WTC11 (cell line): ENCODE measurements at regions not wholly inside any gene's neighbourhood (a gene's known extent, or its start where the extent isn't known, plus 50 kb on each side); places are given as distances from the start of the nearest gene placed in this dataset.

Source experiments
- CTCF ChIP-seq: fragments of 200-600 bp; IDR thresholded peaks from 2 replicates; pipeline ENCODE4 v1.8.0; 2022; ENCODE audit warnings: antibody characterized with exemption
- GTF2I ChIP-seq: fragments of 250-450 bp; sonication (Bioruptor Pico); conservative IDR thresholded peaks from 2 replicates; pipeline ENCODE4 v1.4.0; 2021; ENCODE audit warnings: mild to moderate bottlenecking
- HMGXB4 ChIP-seq: sonication (generic); formaldehyde crosslinking; IDR thresholded peaks from 2 replicates; pipeline ENCODE4 v1.8.1; 2023; ENCODE audit warnings: mild to moderate bottlenecking, moderate library complexity, missing genetic modification reagents
- IRF2 ChIP-seq: sonication (generic); formaldehyde crosslinking; IDR thresholded peaks from 2 replicates; pipeline ENCODE4 v1.8.0; 2022; ENCODE audit warnings: low read depth, missing genetic modification reagents, borderline replicate concordance
- JUN ChIP-seq: sonication (generic); formaldehyde crosslinking; IDR thresholded peaks from 2 replicates; pipeline ENCODE4 v1.8.0; 2023; ENCODE audit warnings: mild to moderate bottlenecking, missing genetic modification reagents
- MAX ChIP-seq: sonication (generic); formaldehyde crosslinking; IDR thresholded peaks from 2 replicates; pipeline ENCODE4 v1.8.0; 2022; ENCODE audit warnings: mild to moderate bottlenecking, missing genetic modification reagents
- NFE2L1 ChIP-seq: sonication (generic); formaldehyde crosslinking; IDR thresholded peaks from 2 replicates; pipeline ENCODE4 v1.8.1; 2023; ENCODE audit warnings: missing genetic modification reagents
- NR1H2 ChIP-seq: sonication (generic); formaldehyde crosslinking; IDR thresholded peaks from 2 replicates; pipeline ENCODE4 v1.9.0; 2021; ENCODE audit warnings: mild to moderate bottlenecking, moderate library complexity, missing genetic modification reagents
- ZNF219 ChIP-seq: sonication (generic); formaldehyde crosslinking; IDR thresholded peaks from 2 replicates; pipeline ENCODE4 v1.8.0; 2023; ENCODE audit warnings: missing genetic modification reagents, mild to moderate bottlenecking, borderline replicate concordance
- ZNF263 ChIP-seq: sonication (generic); formaldehyde crosslinking; IDR thresholded peaks from 2 replicates; pipeline ENCODE4 v1.8.1; 2022; ENCODE audit warnings: low read depth, mild to moderate bottlenecking, moderate library complexity, missing genetic modification reagents

- TF ChIP-seq CTCF (no peak), NFE2L1 (CRISPR knock-in tag) (no peak), HMGXB4 (CRISPR knock-in tag) (no peak), ZNF263 (CRISPR knock-in tag) (no peak), ZNF219 (CRISPR knock-in tag) (no peak), JUN (CRISPR knock-in tag) (no peak), IRF2 (CRISPR knock-in tag) (no peak), GTF2I (CRISPR knock-in tag) (no peak), NR1H2 (CRISPR knock-in tag) (no peak), MAX (CRISPR knock-in tag) (no peak)
Measured at GRCh38 chr3:144341471-144341870, 369.8 kb downstream of the DIPK2A start.
